Epithelial cell of proximal tubule (primary cell): ENCODE measurements at regions not wholly inside any gene's neighbourhood (a gene's known extent, or its start where the extent isn't known, plus 50 kb on each side); places are given as distances from the start of the nearest gene placed in this dataset.

Experiments
- DNase-seq: peaks from one replicate; pipeline ENCODE4 v3.0.0-alpha.2; 2011; ENCODE audit warnings: low read depth
- H3K4me3 ChIP-seq: 2 replicates; pipeline ENCODE4 v1.5.1; 2011; ENCODE audit warnings: low read depth, mild to moderate bottlenecking, low read length
- TF ChIP-seq, protein P1 (sequence below): conservative IDR thresholded peaks from 2 replicates; pipeline ENCODE4 v1.5.1; 2012; ENCODE audit warnings: low read depth, mild to moderate bottlenecking, low read length

DNA sequence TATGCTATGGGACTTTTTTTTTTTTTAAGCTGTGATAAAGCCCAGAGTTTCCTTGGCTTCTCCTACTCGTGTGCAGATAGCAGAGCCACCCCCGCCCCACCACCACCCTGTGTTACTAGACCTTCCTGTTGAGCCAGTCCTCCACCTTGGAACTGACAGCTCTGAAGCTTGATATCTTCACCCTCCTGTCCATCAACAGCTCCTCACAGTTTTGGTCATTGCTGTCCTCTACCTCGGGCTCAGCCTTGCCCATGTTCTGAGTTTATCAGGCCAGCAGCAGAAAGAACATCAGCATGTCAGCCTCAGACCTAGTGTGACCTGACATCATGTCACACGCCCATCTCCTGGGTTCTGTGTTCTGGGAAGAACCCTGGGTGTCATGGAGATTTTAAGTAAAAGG, 167.1 kb upstream of the RAI14 start:
- no peak overlapping the region for H3K4me3 ChIP-seq
- TF ChIP-seq, protein P1, sequence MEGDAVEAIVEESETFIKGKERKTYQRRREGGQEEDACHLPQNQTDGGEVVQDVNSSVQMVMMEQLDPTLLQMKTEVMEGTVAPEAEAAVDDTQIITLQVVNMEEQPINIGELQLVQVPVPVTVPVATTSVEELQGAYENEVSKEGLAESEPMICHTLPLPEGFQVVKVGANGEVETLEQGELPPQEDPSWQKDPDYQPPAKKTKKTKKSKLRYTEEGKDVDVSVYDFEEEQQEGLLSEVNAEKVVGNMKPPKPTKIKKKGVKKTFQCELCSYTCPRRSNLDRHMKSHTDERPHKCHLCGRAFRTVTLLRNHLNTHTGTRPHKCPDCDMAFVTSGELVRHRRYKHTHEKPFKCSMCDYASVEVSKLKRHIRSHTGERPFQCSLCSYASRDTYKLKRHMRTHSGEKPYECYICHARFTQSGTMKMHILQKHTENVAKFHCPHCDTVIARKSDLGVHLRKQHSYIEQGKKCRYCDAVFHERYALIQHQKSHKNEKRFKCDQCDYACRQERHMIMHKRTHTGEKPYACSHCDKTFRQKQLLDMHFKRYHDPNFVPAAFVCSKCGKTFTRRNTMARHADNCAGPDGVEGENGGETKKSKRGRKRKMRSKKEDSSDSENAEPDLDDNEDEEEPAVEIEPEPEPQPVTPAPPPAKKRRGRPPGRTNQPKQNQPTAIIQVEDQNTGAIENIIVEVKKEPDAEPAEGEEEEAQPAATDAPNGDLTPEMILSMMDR = no peak
- no peak for DNase-seq

DNA sequence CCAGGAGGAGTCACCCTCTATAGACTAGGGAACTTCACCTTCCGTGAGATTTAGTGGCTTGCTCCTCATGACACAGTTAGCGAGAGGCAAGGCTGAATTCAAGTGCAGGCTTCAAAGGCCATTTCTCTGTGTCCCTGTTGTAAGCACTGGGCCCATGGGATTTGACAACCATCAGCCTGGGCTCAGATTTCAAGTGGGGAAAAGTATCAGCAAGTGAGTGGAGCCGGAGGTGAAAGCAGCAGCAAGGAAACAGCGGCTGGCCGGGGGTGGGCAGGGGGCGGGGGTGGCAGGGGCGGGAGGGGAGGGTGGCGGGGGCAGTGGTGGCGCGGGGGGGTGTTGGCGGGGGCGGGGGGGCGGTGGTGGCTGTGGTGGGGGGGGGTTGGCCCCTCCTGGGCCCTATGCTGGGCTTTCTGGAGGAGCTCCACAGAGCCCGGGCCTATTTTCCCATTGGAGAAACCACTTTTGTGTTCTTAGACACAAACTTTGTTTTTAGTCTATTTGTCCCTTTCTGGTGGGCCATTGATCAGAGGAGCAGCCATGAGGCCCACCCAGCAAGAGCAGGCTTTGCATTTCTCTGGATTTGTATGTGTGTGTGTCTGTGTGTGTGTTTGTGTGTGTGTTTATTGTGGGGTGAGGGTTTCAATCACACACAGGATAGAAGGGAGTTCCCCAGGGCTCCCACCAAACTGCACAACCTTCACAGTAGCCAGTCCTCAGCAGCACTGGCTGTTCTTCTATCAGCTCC, 165.4 kb upstream of the RAI14 start:
- DNase-seq = no peak

DNA sequence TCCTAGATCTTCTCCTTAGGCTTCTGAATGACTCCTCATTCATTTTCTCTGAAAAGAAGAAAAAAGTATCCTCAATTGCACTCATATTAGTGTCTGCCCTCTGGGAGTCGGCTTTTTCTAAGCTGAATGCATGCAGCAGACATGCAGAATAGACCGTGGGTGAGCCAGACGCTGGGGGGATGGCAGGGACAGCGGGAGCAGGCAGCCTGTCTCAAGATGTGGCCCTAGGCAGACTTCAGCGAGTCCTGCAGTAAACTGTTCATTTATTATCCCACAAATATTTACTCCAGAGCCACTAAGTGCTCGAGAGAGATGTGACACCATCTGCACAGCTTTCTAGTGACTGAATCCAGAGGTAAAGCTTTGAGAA, 164.9 kb upstream of the RAI14 start:
- no peak overlapping the region for H3K4me3 ChIP-seq
- DNase-seq = no peak
- TF ChIP-seq, protein P1 = no peak

More for the DNA sequence above, 165.4 kb upstream of the RAI14 start:
- H3K4me3 ChIP-seq = no peak overlapping the region
- TF ChIP-seq, protein P1 = no peak

DNA sequence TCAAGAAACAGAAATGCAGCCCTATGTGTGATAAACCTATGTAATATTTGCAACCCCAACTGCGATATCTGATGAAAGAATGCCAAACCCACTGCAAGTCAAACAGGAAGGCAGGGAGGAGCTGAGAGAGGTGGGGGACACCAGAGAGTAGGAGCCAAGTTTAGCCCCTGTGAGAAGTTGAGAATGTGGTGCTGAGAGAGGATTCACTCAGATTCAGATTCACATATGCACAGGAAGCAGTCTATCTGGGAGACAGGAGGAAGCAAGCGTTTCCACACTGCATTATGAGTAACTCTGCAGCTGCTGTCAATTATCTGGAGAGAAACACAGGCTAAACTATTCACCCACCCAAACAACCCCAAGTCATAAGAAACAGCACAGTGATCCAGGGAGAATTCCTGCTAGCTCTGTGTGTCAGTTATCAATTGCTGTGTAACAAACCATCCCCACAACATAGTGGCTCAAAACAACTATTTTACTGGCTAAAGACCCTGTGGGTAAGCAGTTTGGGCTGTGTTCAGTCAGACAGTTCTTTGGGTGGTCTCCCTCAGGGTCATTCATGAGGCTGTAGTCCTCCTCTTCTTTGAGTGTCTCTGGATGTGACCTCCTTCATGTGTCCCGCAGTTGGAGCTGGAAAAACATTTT, 161.9 kb upstream of the RAI14 start:
- no peak overlapping the region for H3K4me3 ChIP-seq
- TF ChIP-seq, protein P1 = no peak
- no peak for DNase-seq

DNA sequence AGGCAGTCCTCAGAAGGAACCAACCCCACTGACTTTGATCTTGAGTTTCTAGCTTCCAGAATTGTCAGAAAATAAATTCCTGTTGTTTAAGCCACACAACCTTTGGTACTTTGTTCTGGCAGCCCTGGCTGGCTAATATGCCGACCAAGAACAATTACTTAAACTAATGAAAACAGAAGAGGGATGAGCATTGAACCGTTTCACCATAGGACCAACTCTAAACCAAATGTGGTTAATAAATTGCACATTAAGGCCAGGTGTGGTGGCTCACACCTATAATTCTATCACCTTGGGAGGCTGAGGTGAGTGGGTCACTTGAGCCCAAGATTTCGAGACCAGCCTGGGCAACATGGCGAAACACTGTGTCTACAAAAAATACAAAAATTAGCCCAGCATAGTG, 160.9 kb upstream of the RAI14 start:
- TF ChIP-seq, protein P1 = no peak
- no peak overlapping the region for H3K4me3 ChIP-seq
- no peak for DNase-seq

DNA sequence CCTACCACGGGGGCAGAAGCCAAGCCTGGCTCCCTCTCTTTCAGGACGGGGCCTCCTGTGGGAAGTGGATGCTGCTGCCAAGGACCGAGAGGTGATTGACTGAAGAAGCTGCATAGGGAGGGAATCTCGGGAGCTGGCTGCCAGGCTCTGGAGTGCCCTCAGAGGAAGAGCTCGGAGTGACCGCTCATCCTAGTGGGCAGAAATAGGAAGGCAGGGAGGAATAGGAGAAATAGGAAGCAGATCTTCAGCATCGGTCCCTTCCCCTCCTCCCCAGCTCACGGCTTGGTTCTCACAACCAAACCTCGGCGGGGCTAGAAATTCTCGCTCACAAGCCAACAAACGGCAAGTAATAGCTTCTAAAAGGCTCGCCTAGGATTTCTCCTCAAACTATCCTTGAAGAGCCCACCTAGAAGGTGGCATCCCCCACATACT, 159.9 kb upstream of the RAI14 start:
- H3K4me3 ChIP-seq = no peak overlapping the region
- TF ChIP-seq, protein P1 = no peak
- no peak for DNase-seq
